Mesendoderm (in vitro differentiated cells): ENCODE measurements at regions not wholly inside any gene's neighbourhood (a gene's known extent, or its start where the extent isn't known, plus 50 kb on each side); places are given as distances from the start of the nearest gene placed in this dataset.
A peak's percentile ranks its signal among the peaks of the same experiment; 100 is the strongest.

ENCODE experiments used
- DNase-seq: peaks from one replicate; pipeline ENCODE4 v3.0.0; 2013
- H2AK5ac ChIP-seq: 2 replicates; pipeline ENCODE4 v1.6.1; 2013; ENCODE audit warnings: low read length, inconsistent platforms
- H2BK120ac ChIP-seq: 2 replicates; pipeline ENCODE4 v1.6.1; 2013; ENCODE audit warnings: low read depth, mild to moderate bottlenecking, low read length, moderate library complexity, mixed read lengths
- H2BK15ac ChIP-seq: replicated peaks from 2 replicates; pipeline ENCODE4 v1.6.1; 2013; ENCODE audit warnings: low read depth, mild to moderate bottlenecking, moderate library complexity
- H2BK5ac ChIP-seq: 2 replicates; pipeline ENCODE4 v1.6.1; 2013; ENCODE audit warnings: low read length, inconsistent platforms
- H3K18ac ChIP-seq: 2 replicates; pipeline ENCODE4 v1.6.1; 2013; ENCODE audit warnings: mild to moderate bottlenecking, low read length, mixed read lengths
- H3K23ac ChIP-seq: one replicate; pipeline ENCODE4 v1.6.1; 2013; ENCODE audit warnings: low read length
- H3K27ac ChIP-seq: 2 replicates; pipeline ENCODE4 v1.5.1; 2013; ENCODE audit warnings: low read depth, mild to moderate bottlenecking, inconsistent platforms, low read length, moderate library complexity
- H3K27me3 ChIP-seq: 2 replicates; pipeline ENCODE4 v1.6.1; 2013; ENCODE audit warnings: low read length, control low read depth, mild to moderate bottlenecking, inconsistent platforms; ENCODE audit not compliant: insufficient read depth, poor library complexity
- H3K36me3 ChIP-seq: 2 replicates; pipeline ENCODE4 v1.6.1; 2013; ENCODE audit warnings: low read length, inconsistent platforms; ENCODE audit not compliant: control insufficient read depth, insufficient read depth
- H3K4ac ChIP-seq: one replicate; pipeline ENCODE4 v1.6.1; 2013; ENCODE audit warnings: low read depth, mild to moderate bottlenecking, low read length, moderate library complexity
- H3K4me1 ChIP-seq: 2 replicates; pipeline ENCODE4 v1.6.1; 2013; ENCODE audit warnings: low read depth, low read length, inconsistent platforms; ENCODE audit not compliant: control insufficient read depth
- H3K4me2 ChIP-seq: 2 replicates; pipeline ENCODE4 v1.6.1; 2013; ENCODE audit warnings: low read length
- H3K4me3 ChIP-seq: 2 replicates; pipeline ENCODE4 v1.5.1; 2013; ENCODE audit warnings: mild to moderate bottlenecking, low read length
- H3K56ac ChIP-seq: one replicate; pipeline ENCODE4 v1.6.1; 2013; ENCODE audit warnings: low read length
- H3K79me1 ChIP-seq: 2 replicates; pipeline ENCODE4 v1.6.1; 2013; ENCODE audit warnings: low read length, inconsistent platforms
- H3K79me2 ChIP-seq: 2 replicates; pipeline ENCODE4 v1.6.1; 2013; ENCODE audit warnings: mild to moderate bottlenecking, low read length; ENCODE audit not compliant: control insufficient read depth, insufficient read depth
- H3K9ac ChIP-seq: 2 replicates; pipeline ENCODE4 v1.6.1; 2013; ENCODE audit warnings: low read length, inconsistent platforms
- H4K5ac ChIP-seq: one replicate; pipeline ENCODE4 v1.6.1; 2013; ENCODE audit warnings: low read length
- H4K8ac ChIP-seq: one replicate; pipeline ENCODE4 v1.6.1; 2013; ENCODE audit warnings: low read depth, mild to moderate bottlenecking, control low read depth, low read length, moderate library complexity
- WGBS: extraction: QIAGEN DNeasy Blood & Tissue Kit; methylation state at CpG from one replicate; pipeline ENCODE4 v1.1.7; 2013; ENCODE audit warnings: low lambda C conversion rate, missing lambda C conversion rate; ENCODE audit not compliant: insufficient coverage; ENCODE audit errors: extremely low coverage; 5-methylcytosine and 5-hydroxymethylcytosine counted together

DNA sequence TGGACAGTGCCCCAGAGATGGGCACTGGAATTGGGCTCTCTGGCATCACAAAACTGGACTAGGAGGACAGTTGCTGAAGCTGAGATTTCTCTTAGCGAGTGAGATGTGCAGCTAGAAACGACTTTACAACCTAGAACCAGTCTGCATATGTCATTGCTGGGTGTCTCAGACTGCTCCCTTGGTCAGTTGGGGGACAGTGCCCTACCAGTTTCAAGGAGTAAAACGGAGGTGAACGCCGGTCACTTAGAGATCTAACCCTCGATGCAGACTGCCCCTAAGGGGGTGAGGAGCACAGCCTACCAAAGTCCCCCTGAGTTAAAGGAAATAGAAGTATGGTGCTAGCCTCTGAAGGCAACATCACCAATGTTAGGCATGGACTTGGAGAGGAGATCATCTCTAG, 704.4 kb upstream of the CDH9 start:
- H3K79me1 ChIP-seq = no peaks in the 10 kb centered on the region
- H3K27ac ChIP-seq = no peak overlapping the region
- no peak overlapping the region for H2BK120ac ChIP-seq
- H3K23ac ChIP-seq = no peak overlapping the region
- H3K36me3 ChIP-seq = no peaks in the 10 kb centered on the region
- no peak overlapping the region for H3K18ac ChIP-seq
- no peak overlapping the region for H2AK5ac ChIP-seq
- H3K4me3 ChIP-seq = no peak overlapping the region
- H3K79me2 ChIP-seq = no peaks in the 10 kb centered on the region
- H3K4me1 ChIP-seq = no peaks in the 10 kb centered on the region
- no peak overlapping the region for H3K56ac ChIP-seq
- no peaks in the 10 kb centered on the region for H3K27me3 ChIP-seq
- no peak overlapping the region for H4K8ac ChIP-seq
- H3K4me2 ChIP-seq = no peak overlapping the region
- H2BK5ac ChIP-seq = no peak overlapping the region
- H3K9ac ChIP-seq = no peak overlapping the region
- H3K4ac ChIP-seq = no peak overlapping the region
- no peak for DNase-seq
- no CpG with 5 or more reads among the region's 6 CpGs for WGBS
- no peak overlapping the region for H2BK15ac ChIP-seq
- no peak overlapping the region for H4K5ac ChIP-seq

DNA sequence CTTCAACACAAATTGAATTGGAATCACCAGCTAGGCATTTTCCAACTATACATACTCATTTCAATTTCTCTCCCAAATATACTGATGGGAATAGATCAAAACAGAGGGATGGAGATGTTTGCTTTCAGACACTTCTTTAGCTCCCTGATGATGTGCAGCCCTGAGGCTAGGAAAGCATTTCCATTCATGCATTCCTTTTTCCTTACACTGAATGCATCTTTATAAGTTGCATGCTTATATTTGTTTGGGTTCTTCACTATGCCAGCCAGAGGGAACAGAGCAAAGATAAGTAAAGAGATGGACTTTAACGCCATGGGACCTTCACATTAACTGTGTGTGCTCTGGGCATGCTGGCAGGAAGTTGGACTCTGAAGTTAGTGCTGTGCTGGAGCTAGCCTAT, 696.5 kb upstream of the CDH9 start:
- Histone ChIP-seq H3K4ac (no peak overlapping the region), H4K8ac (no peak overlapping the region), H2BK120ac (no peak overlapping the region), H3K4me1 (no peaks in the 10 kb centered on the region), H4K5ac (no peak overlapping the region), H3K4me3 (no peak overlapping the region), H3K9ac (no peak overlapping the region), H3K18ac (no peak overlapping the region), H3K79me1 (no peaks in the 10 kb centered on the region), H3K36me3 (no peaks in the 10 kb centered on the region), H3K27ac (no peak overlapping the region), H2BK15ac (no peak overlapping the region), H3K23ac (no peak overlapping the region), H3K4me2 (no peak overlapping the region), H3K27me3 (no peaks in the 10 kb centered on the region), H3K56ac (no peak overlapping the region), H2AK5ac (no peak overlapping the region), H3K79me2 (no peaks in the 10 kb centered on the region), H2BK5ac (no peak overlapping the region)
- peak; percentile 3 for DNase-seq
- WGBS = no CpG with 5 or more reads among the region's 1 CpG

DNA sequence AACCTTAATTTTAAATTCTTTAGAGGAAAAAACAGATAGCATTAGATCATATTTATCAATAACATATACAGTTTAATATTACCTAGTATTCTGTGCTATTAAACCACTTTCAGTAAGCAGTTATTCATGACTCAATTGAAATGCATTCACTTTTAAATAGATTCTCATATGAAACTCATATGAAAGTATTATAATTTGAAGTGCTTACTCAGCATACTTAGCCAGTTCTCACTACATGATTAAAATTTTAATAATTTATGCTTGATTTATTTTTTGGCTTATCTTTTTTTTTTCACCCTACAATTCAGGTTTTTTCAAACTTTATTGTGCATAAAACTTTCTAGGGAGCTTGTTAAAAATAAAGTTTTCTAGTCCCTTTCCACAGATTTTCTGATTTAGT, 694.9 kb upstream of the CDH9 start:
- no peak overlapping the region for H3K4ac ChIP-seq
- no peaks in the 10 kb centered on the region for H3K79me2 ChIP-seq
- no peaks in the 10 kb centered on the region for H3K36me3 ChIP-seq
- no peaks in the 10 kb centered on the region for H3K4me1 ChIP-seq
- H3K27ac ChIP-seq = no peak overlapping the region
- H2BK15ac ChIP-seq = no peak overlapping the region
- no peak overlapping the region for H3K56ac ChIP-seq
- no peak overlapping the region for H4K8ac ChIP-seq
- H3K18ac ChIP-seq = no peak overlapping the region
- H4K5ac ChIP-seq = no peak overlapping the region
- no peak overlapping the region for H3K4me3 ChIP-seq
- H3K23ac ChIP-seq = no peak overlapping the region
- H2AK5ac ChIP-seq = no peak overlapping the region
- H3K4me2 ChIP-seq = no peak overlapping the region
- H3K79me1 ChIP-seq = no peaks in the 10 kb centered on the region
- no peak overlapping the region for H3K9ac ChIP-seq
- no peak for DNase-seq
- H2BK5ac ChIP-seq = no peak overlapping the region
- H2BK120ac ChIP-seq = no peak overlapping the region
- no peaks in the 10 kb centered on the region for H3K27me3 ChIP-seq

DNA sequence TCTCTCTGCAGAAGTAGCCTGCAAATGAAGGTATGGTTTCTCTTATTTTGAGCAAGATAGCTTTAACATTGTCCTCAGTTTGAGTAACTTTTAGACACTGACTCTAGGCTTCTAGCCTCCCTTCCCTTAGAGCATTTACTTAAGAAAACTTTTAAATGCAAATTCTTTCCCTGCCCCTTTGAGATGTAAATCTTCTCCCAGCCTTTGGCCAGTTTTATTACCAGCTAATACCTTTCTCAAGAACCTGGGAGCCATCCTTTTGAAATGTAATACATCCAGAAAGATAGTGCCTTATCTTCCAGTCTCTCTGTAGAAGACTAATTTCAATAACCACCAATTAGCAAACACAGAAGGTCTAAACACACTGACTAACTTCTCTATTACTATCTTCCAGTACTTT, 688.9 kb upstream of the CDH9 start:
- H3K9ac ChIP-seq = no peak overlapping the region
- no peak overlapping the region for H4K5ac ChIP-seq
- H3K4ac ChIP-seq = no peak overlapping the region
- H2BK5ac ChIP-seq = no peak overlapping the region
- no peak overlapping the region for H3K4me2 ChIP-seq
- H3K79me1 ChIP-seq = no peaks in the 10 kb centered on the region
- H3K4me3 ChIP-seq = no peak overlapping the region
- peak; percentile 70 for DNase-seq
- no peaks in the 10 kb centered on the region for H3K4me1 ChIP-seq
- H4K8ac ChIP-seq = no peak overlapping the region
- H3K23ac ChIP-seq = no peak overlapping the region
- H3K36me3 ChIP-seq = no peaks in the 10 kb centered on the region
- H2BK120ac ChIP-seq = no peak overlapping the region
- no peaks in the 10 kb centered on the region for H3K79me2 ChIP-seq
- no peaks in the 10 kb centered on the region for H3K27me3 ChIP-seq
- no peak overlapping the region for H3K27ac ChIP-seq
- H2AK5ac ChIP-seq = no peak overlapping the region
- H2BK15ac ChIP-seq = no peak overlapping the region
- H3K18ac ChIP-seq = no peak overlapping the region
- H3K56ac ChIP-seq = no peak overlapping the region

DNA sequence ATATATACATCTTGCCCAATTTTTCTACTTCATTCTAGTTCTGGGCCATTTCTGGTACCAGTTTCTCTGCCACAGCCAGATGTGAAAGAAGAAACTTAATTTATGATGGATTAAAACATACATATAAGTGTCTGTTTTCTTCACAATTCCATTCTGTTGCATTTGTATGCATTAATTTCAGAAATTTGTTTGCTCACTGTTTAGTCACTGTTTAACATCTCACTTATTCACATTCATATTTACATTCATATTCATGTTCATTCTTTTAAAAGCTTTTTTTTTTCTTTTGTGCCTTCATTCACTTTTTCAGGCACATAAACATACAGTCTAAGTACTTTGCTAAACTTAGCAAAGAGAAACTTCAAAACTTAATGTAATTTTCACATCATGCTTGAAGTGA, 684.0 kb upstream of the CDH9 start:
- no peak overlapping the region for H3K27ac ChIP-seq
- no peaks in the 10 kb centered on the region for H3K79me1 ChIP-seq
- no peaks in the 10 kb centered on the region for H3K27me3 ChIP-seq
- H3K18ac ChIP-seq = no peak overlapping the region
- H3K9ac ChIP-seq = no peak overlapping the region
- H3K23ac ChIP-seq = no peak overlapping the region
- H3K36me3 ChIP-seq = no peaks in the 10 kb centered on the region
- no peak overlapping the region for H4K5ac ChIP-seq
- no peak overlapping the region for H2BK5ac ChIP-seq
- H3K4me1 ChIP-seq = no peaks in the 10 kb centered on the region
- no peak overlapping the region for H2AK5ac ChIP-seq
- no peak overlapping the region for H3K4me2 ChIP-seq
- H3K4me3 ChIP-seq = no peak overlapping the region
- no peak overlapping the region for H3K56ac ChIP-seq
- no peak overlapping the region for H2BK15ac ChIP-seq
- H2BK120ac ChIP-seq = no peak overlapping the region
- H3K4ac ChIP-seq = no peak overlapping the region
- no peaks in the 10 kb centered on the region for H3K79me2 ChIP-seq
- no peak overlapping the region for H4K8ac ChIP-seq
- DNase-seq = no peak

DNA sequence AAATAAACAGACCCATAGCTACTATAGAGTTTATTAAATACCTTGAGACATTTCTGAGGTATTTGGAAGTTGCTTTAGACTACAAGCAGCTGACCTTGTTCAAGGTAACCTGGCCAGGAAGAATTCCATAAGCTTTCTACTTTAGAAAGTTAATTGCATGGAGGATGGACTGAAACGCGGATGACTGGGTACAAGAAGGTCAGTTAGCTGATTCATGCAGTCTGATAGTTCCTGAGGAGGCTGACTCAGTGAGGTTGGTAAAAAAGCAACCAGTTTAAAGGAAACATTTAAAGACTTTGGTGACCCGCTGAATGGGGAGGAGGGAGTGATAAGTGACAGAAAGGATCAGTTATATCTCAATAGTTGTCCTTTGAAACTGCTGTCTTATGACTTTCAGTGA, 670.1 kb upstream of the CDH9 start:
- H3K23ac ChIP-seq = no peak overlapping the region
- no peak overlapping the region for H2BK5ac ChIP-seq
- H3K36me3 ChIP-seq = no peaks in the 10 kb centered on the region
- H3K79me2 ChIP-seq = no peaks in the 10 kb centered on the region
- no peak overlapping the region for H3K4me3 ChIP-seq
- DNase-seq = peak; percentile 25
- no peak overlapping the region for H3K27ac ChIP-seq
- H2BK120ac ChIP-seq = no peak overlapping the region
- no peak overlapping the region for H3K4ac ChIP-seq
- H3K4me2 ChIP-seq = no peak overlapping the region
- no peak overlapping the region for H3K9ac ChIP-seq
- H4K5ac ChIP-seq = no peak overlapping the region
- no peak overlapping the region for H2BK15ac ChIP-seq
- no peaks in the 10 kb centered on the region for H3K79me1 ChIP-seq
- WGBS = no CpG with 5 or more reads among the region's 3 CpGs
- H2AK5ac ChIP-seq = no peak overlapping the region
- no peak overlapping the region for H4K8ac ChIP-seq
- H3K4me1 ChIP-seq = no peaks in the 10 kb centered on the region
- H3K56ac ChIP-seq = no peak overlapping the region
- H3K18ac ChIP-seq = no peak overlapping the region
- H3K27me3 ChIP-seq = no peaks in the 10 kb centered on the region
